ENCODE measurements at regions not wholly inside any gene's neighbourhood (a gene's known extent, or its start where the extent isn't known, plus 50 kb on each side); places are given as distances from the start of the nearest gene placed in this dataset.

- DNase-seq = no peak
These were observed 263.3 kb downstream of the ABHD5 start for GRCh38 chr3:43953814-43954692.

- DNase-seq = no peak
These were observed 266.2 kb downstream of the ABHD5 start for GRCh38 chr3:43956945-43957344.

GRCh38 chr3:43957553-43957952 lies 266.8 kb downstream of the ABHD5 start:
- DNase-seq = no peak

DNA sequence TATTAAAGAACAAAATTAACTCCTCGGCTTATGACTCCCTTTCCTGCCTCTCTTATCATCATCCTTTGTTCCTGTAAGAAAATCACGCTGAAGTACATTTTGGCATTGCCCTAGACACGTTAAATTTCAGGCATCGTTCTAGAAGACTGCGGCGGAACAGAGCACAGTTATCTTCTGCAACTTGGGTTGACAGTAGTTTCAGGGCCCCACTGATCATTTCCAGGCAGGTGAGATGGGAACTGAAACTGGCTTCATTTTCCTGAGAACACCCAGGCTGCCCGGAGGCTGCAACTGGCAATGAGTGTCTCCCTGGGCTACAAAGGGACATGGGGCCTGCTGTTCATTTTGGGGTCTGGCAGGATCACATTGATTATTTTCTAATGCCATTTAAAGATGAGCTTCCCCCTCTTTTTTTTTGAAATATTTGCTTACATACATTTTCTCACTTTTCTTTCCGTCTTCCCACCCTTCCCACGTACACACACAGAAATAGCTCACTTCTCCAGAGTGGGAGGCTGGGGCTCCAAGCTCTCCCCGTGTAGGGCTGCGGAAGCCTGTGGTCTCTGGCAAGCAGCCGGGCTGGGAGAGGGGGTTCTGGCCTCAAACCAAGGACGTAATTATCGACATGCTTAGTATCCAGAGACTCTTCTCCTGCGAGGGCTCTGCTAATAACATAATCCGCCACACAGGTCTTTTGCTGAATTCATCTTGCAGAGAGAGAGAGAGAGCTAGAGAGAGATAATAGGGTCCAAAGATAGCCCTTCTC lies 267.4 kb downstream of the ABHD5 start:
- no peak for DNase-seq

DNA sequence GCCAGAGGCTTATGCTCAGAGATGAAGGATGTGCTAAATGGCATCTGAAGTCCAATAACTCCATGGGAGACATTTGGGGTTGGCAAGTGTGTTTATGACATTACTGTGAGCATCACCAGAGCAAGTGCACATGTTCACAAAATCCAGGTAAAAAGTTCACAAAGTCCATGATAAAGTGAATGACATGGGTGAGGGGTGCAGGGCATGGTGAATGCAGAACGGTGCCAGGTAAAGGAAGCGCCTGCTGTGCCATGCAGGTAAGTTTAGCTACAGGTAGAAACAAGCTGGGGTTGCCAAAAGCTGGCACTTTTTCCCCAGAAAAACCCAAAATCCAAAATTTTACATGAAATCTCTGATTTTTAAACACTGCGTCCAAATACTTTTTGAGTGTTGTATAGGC lies 268.2 kb downstream of the ABHD5 start:
- DNase-seq = no peak

DNA sequence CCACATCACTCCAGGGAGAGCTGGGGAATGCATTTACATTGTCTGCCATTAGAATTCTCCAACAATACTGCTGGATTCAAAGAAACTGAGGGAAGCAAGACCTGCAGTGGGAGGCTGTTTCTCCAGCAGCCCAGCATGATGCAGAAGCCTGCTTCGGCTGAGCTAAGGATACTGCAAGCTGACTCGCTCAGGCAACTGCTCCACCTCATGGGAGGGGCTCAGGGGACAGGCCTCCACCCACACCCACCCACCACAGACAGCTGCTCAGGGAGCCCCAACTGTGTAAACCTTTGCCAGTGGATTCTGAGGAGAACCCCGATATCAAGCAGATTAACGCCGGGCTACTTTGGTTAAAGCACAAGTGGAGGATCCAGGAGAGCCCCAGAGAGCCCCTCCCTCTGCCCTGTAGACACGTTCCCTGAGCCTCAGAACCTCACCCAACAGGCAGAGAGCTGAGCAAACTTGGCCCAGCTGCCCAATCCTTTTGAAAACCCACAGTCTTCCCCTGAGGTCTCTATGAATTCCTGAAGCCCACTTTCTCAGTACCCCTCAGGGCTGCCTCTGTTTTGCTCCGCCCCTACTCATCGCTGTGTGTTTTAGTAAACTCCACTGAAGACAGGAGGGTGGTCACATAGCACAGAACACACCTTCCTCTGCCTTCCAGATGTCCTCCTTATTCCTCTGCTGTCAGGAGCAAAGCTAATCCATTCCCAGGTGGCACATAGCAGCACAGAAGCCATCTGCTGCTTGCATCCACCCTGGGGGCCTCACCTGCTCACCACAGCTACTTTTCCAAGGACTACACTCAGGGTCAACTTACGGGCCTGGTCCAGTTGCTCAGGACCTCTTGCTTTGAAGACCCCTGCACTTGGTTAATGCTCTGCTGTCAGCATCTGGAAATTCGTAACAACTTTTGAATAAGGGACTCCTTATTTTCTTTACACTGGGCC lies 269.0 kb downstream of the ABHD5 start:
- no peak for DNase-seq

GRCh38 chr3:43960448-43960840 lies 269.7 kb downstream of the ABHD5 start:
- no peak for DNase-seq

DNA sequence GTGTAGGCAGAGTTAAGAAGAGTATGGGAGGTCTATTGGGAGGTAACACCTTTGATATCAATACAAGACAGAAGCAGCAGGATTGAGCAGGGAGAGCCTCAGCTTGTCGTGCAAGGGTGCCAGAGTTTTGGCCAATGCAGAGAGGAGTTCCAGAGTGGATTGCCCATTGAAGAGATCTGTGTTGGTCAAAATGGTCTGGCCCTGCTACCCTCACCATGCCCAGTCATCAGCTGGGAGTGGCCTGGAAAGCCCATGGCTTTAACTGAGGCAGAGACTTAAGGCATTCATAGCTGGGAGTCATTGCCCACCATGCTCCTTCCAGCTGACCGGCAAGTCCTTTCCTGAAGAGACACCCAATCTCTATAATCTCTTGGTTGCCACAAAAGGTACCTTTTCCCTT lies 271.3 kb downstream of the ABHD5 start:
- DNase-seq = no peak

- no peak for DNase-seq
These were observed 272.5 kb downstream of the ABHD5 start for GRCh38 chr3:43963208-43963607.

DNA sequence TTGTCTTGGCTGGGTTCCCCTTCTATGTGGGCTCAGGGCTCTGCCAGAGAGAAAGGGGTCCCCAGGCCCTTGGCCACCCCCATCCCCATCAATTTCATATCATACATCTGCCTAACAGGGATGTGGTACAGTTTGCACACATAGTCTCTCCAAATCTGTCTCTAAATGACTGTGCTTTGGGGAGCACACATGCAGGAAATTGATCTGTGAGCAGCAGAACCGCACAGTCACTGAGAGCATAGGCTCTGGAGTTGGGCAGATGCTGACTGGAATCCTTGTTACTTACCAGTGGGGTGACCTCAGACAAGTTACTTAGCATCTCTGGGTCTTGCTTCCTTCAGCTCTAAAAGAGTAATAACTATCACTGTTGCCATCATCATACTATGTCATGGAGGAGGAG lies 273.9 kb downstream of the ABHD5 start:
- no peak for DNase-seq

GRCh38 chr3:43965656-43966055 lies 274.9 kb downstream of the ABHD5 start:
- no peak for DNase-seq

- DNase-seq = no peak
These were observed 275.4 kb downstream of the ABHD5 start for GRCh38 chr3:43966126-43966525.

DNA sequence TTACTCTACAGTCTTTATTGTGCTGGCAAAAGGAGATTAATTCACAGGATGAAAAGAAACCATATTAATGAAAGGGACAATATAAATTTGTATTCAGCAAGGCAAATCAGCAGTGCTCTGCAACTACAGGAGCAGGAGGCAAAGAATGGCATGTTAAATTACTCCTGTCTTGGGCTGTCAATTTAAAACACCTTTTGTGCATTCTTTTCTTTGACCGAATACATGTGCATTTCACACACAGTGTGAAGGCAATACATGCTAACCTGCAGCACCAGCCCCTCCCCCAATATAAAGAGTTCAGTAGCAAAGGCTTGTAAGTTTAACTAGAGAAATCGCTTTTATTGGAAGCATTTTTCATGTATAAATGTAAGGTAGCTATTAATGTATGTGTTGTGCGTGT lies 275.2 kb upstream of the TOPAZ1 start:
- no peak for DNase-seq

- no peak for DNase-seq
These were observed 273.2 kb upstream of the TOPAZ1 start for GRCh38 chr3:43968465-43968864.

GRCh38 chr3:43969944-43970343 lies 271.7 kb upstream of the TOPAZ1 start:
- no peak for DNase-seq

DNA sequence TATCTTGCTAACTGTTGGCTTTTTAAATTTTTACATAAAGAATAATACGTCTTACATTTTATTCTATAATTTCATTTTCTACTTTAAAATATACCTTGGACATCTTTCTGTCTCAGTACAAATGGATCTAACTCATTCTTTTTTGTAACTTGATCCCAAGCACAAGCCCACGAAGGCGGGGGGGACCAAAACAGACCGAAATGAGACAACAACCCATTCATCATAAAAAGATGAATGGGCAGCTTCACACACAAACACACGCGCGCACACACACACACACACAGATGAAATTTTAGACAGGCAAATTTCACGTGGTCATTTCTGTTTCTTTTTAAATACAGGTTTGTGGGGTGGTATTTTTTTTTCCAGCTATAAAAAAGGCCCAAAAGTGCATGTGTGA lies 271.3 kb upstream of the TOPAZ1 start:
- no peak for DNase-seq

- DNase-seq = no peak
These were observed 270.8 kb upstream of the TOPAZ1 start for GRCh38 chr3:43970920-43971319.

GRCh38 chr3:43971486-43971885 lies 270.2 kb upstream of the TOPAZ1 start:
- no peak for DNase-seq

GRCh38 chr3:43978708-43979107 lies 263.0 kb upstream of the TOPAZ1 start:
- no peak for DNase-seq

DNA sequence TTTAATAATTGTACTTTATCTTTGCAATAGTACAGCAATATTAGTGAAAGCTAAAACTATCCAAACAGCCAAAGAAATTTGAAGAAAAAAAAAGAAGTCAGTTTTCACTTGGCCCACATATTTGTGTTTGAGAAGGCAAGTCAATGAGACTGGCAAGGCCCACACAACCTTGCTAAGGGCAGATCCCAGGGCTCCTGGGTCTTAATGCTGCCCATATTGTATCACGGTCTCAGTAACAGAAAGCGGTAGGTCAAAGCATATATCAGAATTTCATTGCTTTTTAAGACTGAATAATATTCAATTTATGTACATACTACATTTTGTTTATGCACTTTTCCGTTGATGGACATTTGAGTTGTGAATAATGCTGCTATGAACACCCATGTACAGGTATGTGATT lies 262.0 kb upstream of the TOPAZ1 start:
- no peak for DNase-seq

GRCh38 chr3:43994657-43995546 lies 246.8 kb upstream of the TOPAZ1 start:
- peak; percentile 58 for DNase-seq

All from activated CD8-positive, alpha-beta memory T cell treated with anti-CD3 and anti-CD28 coated beads, Interleukin-2, amount 50 U/mL, for 48 hours (primary cell).